ENCODE measurements at regions not wholly inside any gene's neighbourhood (a gene's known extent, or its start where the extent isn't known, plus 50 kb on each side); places are given as distances from the start of the nearest gene placed in this dataset.

- H3K27ac ChIP-seq = no peak overlapping the region
- no peak overlapping the region for H3K4me3 ChIP-seq
- no peak for ATAC-seq
- peaks cover 7% of the 10 kb centered on the region for H3K27me3 ChIP-seq
- TF ChIP-seq CTCF (IDR thresholded peaks at IDR 0.05) = no peak
- DNase-seq = no peak
- no peaks in the 10 kb centered on the region for H3K9me3 ChIP-seq
- H3K36me3 ChIP-seq = no peaks in the 10 kb centered on the region
- intact Hi-C loops (cut with DNase I) = no loop called here
- H3K4me1 ChIP-seq = no peaks in the 10 kb centered on the region
Measured at GRCh38 chr16:49181791-49182518, 99.7 kb downstream of the CBLN1 start.

- Histone ChIP-seq H3K36me3 (no peaks in the 10 kb centered on the region), H3K9me3 (no peaks in the 10 kb centered on the region), H3K4me3 (no peak overlapping the region), H3K27ac (no peak overlapping the region), H3K27me3 (peaks cover 5% of the 10 kb centered on the region), H3K4me1 (no peaks in the 10 kb centered on the region)
- DNase-seq (no peak), ATAC-seq (no peak)
- intact Hi-C loops (cut with DNase I) = no loop called here
- TF ChIP-seq CTCF (IDR thresholded peaks at IDR 0.05) = no peak
Measured at GRCh38 chr16:49179714-49180330, 101.8 kb downstream of the CBLN1 start.

GRCh38 chr16:49168126-49168525 is 113.5 kb downstream of the CBLN1 start:
- intact Hi-C loops (cut with DNase I) = no loop called here
- no peak overlapping the region for H3K4me3 ChIP-seq
- H3K27ac ChIP-seq = no peak overlapping the region
- H3K4me1 ChIP-seq = no peaks in the 10 kb centered on the region
- H3K27me3 ChIP-seq = no peaks in the 10 kb centered on the region
- TF ChIP-seq CTCF (IDR thresholded peaks at IDR 0.05) = no peak
- no peaks in the 10 kb centered on the region for H3K36me3 ChIP-seq
- no peaks in the 10 kb centered on the region for H3K9me3 ChIP-seq
- ATAC-seq (no peak), DNase-seq (no peak)

GRCh38 chr16:49165025-49165424 is 116.6 kb downstream of the CBLN1 start:
- no peak for TF ChIP-seq CTCF (IDR thresholded peaks at IDR 0.05)

GRCh38 chr16:49161191-49161590 is 120.4 kb downstream of the CBLN1 start:
- Histone ChIP-seq H3K4me3 (no peak overlapping the region), H3K9me3 (no peaks in the 10 kb centered on the region), H3K27ac (no peak overlapping the region), H3K36me3 (no peaks in the 10 kb centered on the region), H3K27me3 (no peaks in the 10 kb centered on the region), H3K4me1 (no peaks in the 10 kb centered on the region)
- ATAC-seq = no peak
- DNase-seq = no peak
- TF ChIP-seq CTCF (IDR thresholded peaks at IDR 0.05) = no peak
- intact Hi-C loops (cut with DNase I) = no loop called here

More at GRCh38 chr16:49165025-49165424, 116.6 kb downstream of the CBLN1 start:
- H3K27ac ChIP-seq = no peak overlapping the region
- no peak overlapping the region for H3K4me3 ChIP-seq
- intact Hi-C loops (cut with DNase I) = no loop called here
- H3K4me1 ChIP-seq = no peaks in the 10 kb centered on the region
- H3K9me3 ChIP-seq = no peaks in the 10 kb centered on the region
- no peaks in the 10 kb centered on the region for H3K36me3 ChIP-seq
- DNase-seq (no peak), ATAC-seq (no peak)
- H3K27me3 ChIP-seq = no peaks in the 10 kb centered on the region

Data from upper lobe of right lung (tissue), 1 donor.